K562 (cell line): ENCODE measurements at regions not wholly inside any gene's neighbourhood (a gene's known extent, or its start where the extent isn't known, plus 50 kb on each side); places are given as distances from the start of the nearest gene placed in this dataset.

Experiments used
- ATAC-seq: fragments of 200-7000 bp; cut with Tn5 transposase; 3 replicates; pipeline ENCODE4 v1.9.1; 2020; ENCODE audit warnings: moderate library complexity
- BruUV-seq: library from RNA; stranded (reverse); fragments of 400-500 nt; replicated peaks from 2 replicates; lab custom pipeline; 2021; lab: Mats Ljungman, UMichigan
- CTCF ChIA-PET: fragments of 300-600 bp; formaldehyde crosslinking; extraction: SDS; loops from one replicate; lab custom pipeline; 2021; ENCODE audit warnings: low intra/inter-chr PET ratio; lab: Yijun Ruan, JAX
- POLR2A ChIA-PET: fragments of 300-600, 350-650 bp; sonication (Branson Sonifier 250); formaldehyde crosslinking; extraction: SDS; loops from one replicate; lab custom pipeline; 2021; ENCODE audit warnings: antibody characterized with exemption, inconsistent platforms; lab: Yijun Ruan, JAX
- DNase-seq, 4 experiments: peaks; one replicate each; pipeline versions ENCODE4 v3.0.0 to v3.0.0-alpha.2; 2011 to 2018; ENCODE audit warnings: low spot score in 3 of 4, mixed read lengths in 3 of 4; ENCODE audit errors: extremely low read depth in 1 of 4
- FAIRE-seq: peaks from 2 replicates; lab custom pipeline; 2011; peaks lifted over from hg19 to GRCh38; lab: Jason Lieb, UNC
- H2AFZ ChIP-seq: 2 replicates; pipeline ENCODE4 v1.6.0; 2011; ENCODE audit warnings: low read depth, low read length, control low read depth, inconsistent platforms
- H3K27ac ChIP-seq: fragments of 200-600 bp; 3 replicates; pipeline ENCODE4 v1.8.0; 2011; ENCODE audit warnings: low read depth, mild to moderate bottlenecking, control low read depth, inconsistent platforms, low read length, moderate library complexity, mixed read lengths; ENCODE audit errors: extremely low read depth
- H3K27me3 ChIP-seq, 2 experiments: fragments of 300-600 bp in 1 of 2; 2 replicates in 1 of 2; 3 replicates in 1 of 2; pipeline versions ENCODE4 v1.6.0 to v1.8.0; 2011; ENCODE audit warnings: inconsistent platforms in 2 of 2, low read length in 2 of 2, mild to moderate bottlenecking in 1 of 2, mixed read lengths in 1 of 2, moderate library complexity in 1 of 2; ENCODE audit not compliant: control insufficient read depth in 2 of 2, insufficient read depth in 2 of 2
- H3K36me3 ChIP-seq: fragments of 300-600 bp; 3 replicates; pipeline ENCODE4 v1.8.0; 2011; ENCODE audit warnings: mild to moderate bottlenecking, low read length, inconsistent platforms; ENCODE audit not compliant: control insufficient read depth, insufficient read depth
- H3K4me1 ChIP-seq, 2 experiments: fragments of 200-600 bp in 1 of 2; replicated peaks in 1 of 2; 2 replicates in 1 of 2; 3 replicates in 1 of 2; pipeline versions ENCODE4 v1.5.1 to v1.8.0; 2011; ENCODE audit warnings: inconsistent platforms in 2 of 2, low read length in 2 of 2, mild to moderate bottlenecking in 1 of 2, mixed read lengths in 1 of 2, moderate library complexity in 1 of 2; ENCODE audit not compliant: control insufficient read depth in 2 of 2, insufficient read depth in 2 of 2
- H3K4me2 ChIP-seq: 2 replicates; pipeline ENCODE4 v1.6.1; 2011; ENCODE audit warnings: low read length, control low read depth, inconsistent platforms, mixed read lengths; ENCODE audit not compliant: insufficient read depth
- H3K4me3 ChIP-seq: fragments of 200-600 bp; sonication (generic), shearing (Covaris generic); 2 replicates; pipeline ENCODE4 v1.5.1; 2016; ENCODE audit warnings: control low read depth, inconsistent platforms
- H3K79me2 ChIP-seq: fragments of 200-600 bp; 3 replicates; pipeline ENCODE4 v1.8.0; 2011; ENCODE audit warnings: low read length, inconsistent platforms; ENCODE audit not compliant: control insufficient read depth, insufficient read depth
- H3K9ac ChIP-seq, 2 experiments: 2 replicates each; pipeline versions ENCODE4 v1.6.0 to v1.6.1; 2011; ENCODE audit warnings: low read depth in 2 of 2, low read length in 2 of 2, control low read depth in 1 of 2, inconsistent platforms in 1 of 2, mild to moderate bottlenecking in 1 of 2, mixed read lengths in 1 of 2; ENCODE audit not compliant: insufficient read depth in 1 of 2
- H3K9me1 ChIP-seq: one replicate; pipeline ENCODE4 v1.6.0; 2011; ENCODE audit warnings: inconsistent platforms, mild to moderate bottlenecking, low read length, moderate library complexity; ENCODE audit not compliant: control insufficient read depth, insufficient read depth
- H3K9me3 ChIP-seq: replicated peaks from 2 replicates; pipeline ENCODE4 v1.5.1; 2011; ENCODE audit warnings: low read depth, low read length, inconsistent platforms; ENCODE audit not compliant: control insufficient read depth, insufficient read depth
- H4K20me1 ChIP-seq: replicated peaks from 2 replicates; pipeline ENCODE4 v1.6.1; 2011; ENCODE audit warnings: low read length, inconsistent platforms, mixed read lengths; ENCODE audit not compliant: control insufficient read depth, insufficient read depth
- FOXA1 ChIP-seq: fragments of 450-650 bp; IDR thresholded peaks from 2 replicates; pipeline ENCODE4 v1.6.1; 2016; ENCODE audit warnings: mild to moderate bottlenecking, borderline replicate concordance
- FOXK2 ChIP-seq, 2 experiments: fragments of 450-650 bp; IDR thresholded peaks in 1 of 2; conservative IDR thresholded peaks in 1 of 2; 2 replicates each; pipeline ENCODE4 v1.6.1; 2016; ENCODE audit warnings: low read depth in 2 of 2, mild to moderate bottlenecking in 1 of 2
- GABPB2 ChIP-seq: fragments of 250-450 bp; sonication (Bioruptor Pico); conservative IDR thresholded peaks from 2 replicates; pipeline ENCODE4 v1.5.1; 2021; ENCODE audit warnings: mild to moderate bottlenecking
- HNRNPL ChIP-seq: fragments of 200-400 bp; formaldehyde crosslinking; IDR thresholded peaks from 2 replicates; pipeline ENCODE4 v1.6.1; 2017; ENCODE audit warnings: low read depth, mild to moderate bottlenecking, low read length
- KLF16 ChIP-seq: IDR thresholded peaks from 2 replicates; pipeline ENCODE4 v1.6.1; 2016; ENCODE audit warnings: antibody characterized with exemption
- MEF2A ChIP-seq: IDR thresholded peaks from 2 replicates; pipeline ENCODE4 v1.6.1; 2011; ENCODE audit warnings: low read depth, mild to moderate bottlenecking, low read length, moderate library complexity; ENCODE audit not compliant: control insufficient read depth
- MTA3 ChIP-seq: fragments of 450-650 bp; formaldehyde crosslinking; IDR thresholded peaks from 2 replicates; pipeline ENCODE4 v1.6.1; 2017; ENCODE audit warnings: mild to moderate bottlenecking, borderline replicate concordance
- OTX1 ChIP-seq: fragments of 450-650 bp; formaldehyde crosslinking; IDR thresholded peaks from 2 replicates; pipeline ENCODE4 v1.4.0; 2022; ENCODE audit warnings: mild to moderate bottlenecking
- PYGO2 ChIP-seq: fragments of 450-650 bp; IDR thresholded peaks from 2 replicates; pipeline ENCODE4 v1.6.1; 2016; ENCODE audit warnings: mild to moderate bottlenecking, missing genetic modification characterization, moderate library complexity, missing compliant biosample characterization
- RBM15 ChIP-seq: fragments of 200-400 bp; formaldehyde crosslinking; IDR thresholded peaks from 2 replicates; pipeline ENCODE4 v1.6.1; 2018; ENCODE audit warnings: mild to moderate bottlenecking, low read length, moderate library complexity; ENCODE audit not compliant: insufficient read depth
- SETDB1 ChIP-seq: IDR thresholded peaks from one replicate; pipeline ENCODE4 v1.6.1; 2012; ENCODE audit warnings: low read length, control low read depth, inconsistent platforms
- SIN3B ChIP-seq: fragments of 450-650 bp; IDR thresholded peaks from 2 replicates; pipeline ENCODE4 v1.6.1; 2017; ENCODE audit warnings: low read depth, mild to moderate bottlenecking, moderate library complexity
- SP2 ChIP-seq: IDR thresholded peaks from 2 replicates; pipeline ENCODE4 v1.6.1; 2011; ENCODE audit warnings: mild to moderate bottlenecking, low read depth, low read length, moderate library complexity; ENCODE audit not compliant: poor library complexity, severe bottlenecking; ENCODE audit errors: extremely low read depth
- SRSF1 ChIP-seq: fragments of 200-400 bp; formaldehyde crosslinking; IDR thresholded peaks from 2 replicates; pipeline ENCODE4 v1.6.1; 2017; ENCODE audit warnings: mild to moderate bottlenecking, low read depth, low read length, moderate library complexity
- ZC3H8 ChIP-seq: fragments of 450-650 bp; IDR thresholded peaks from 2 replicates; pipeline ENCODE4 v1.6.1; 2017
- ZKSCAN1 ChIP-seq: fragments of 150-350 bp; IDR thresholded peaks from 2 replicates; pipeline ENCODE4 v1.6.1; 2016; ENCODE audit warnings: low read depth, low read length
- ZNF121 ChIP-seq: sonication (generic); formaldehyde crosslinking; conservative IDR thresholded peaks from 2 replicates; pipeline ENCODE4 v1.8.0; 2022; ENCODE audit warnings: missing genetic modification reagents
- ZNF445 ChIP-seq: fragments of 250-450 bp; sonication (Bioruptor Pico); IDR thresholded peaks from 2 replicates; pipeline ENCODE4 v1.4.0; 2020; ENCODE audit warnings: low read depth, mild to moderate bottlenecking, moderate library complexity
- ZNF586 ChIP-seq: fragments of 450-650 bp; formaldehyde crosslinking; conservative IDR thresholded peaks from 2 replicates; pipeline ENCODE4 v1.4.0; 2020; ENCODE audit warnings: mild to moderate bottlenecking, moderate library complexity
- WGBS: fragments of 100-300 bp; shearing (Covaris generic); methylation state at CpG from one replicate; pipeline ENCODE4 v1.1.6; 2016; ENCODE audit warnings: low coverage, mixed read lengths; ENCODE audit not compliant: insufficient coverage; ENCODE audit errors: missing lambda C conversion rate; 5-methylcytosine and 5-hydroxymethylcytosine counted together
- in situ Hi-C: fragments of 300-500 bp; cut with MboI; formaldehyde crosslinking; loops from 4 replicates; pipeline ENCODE4 v1.15.0; 2018; ENCODE audit warnings: inconsistent platforms, mixed read lengths
- intact Hi-C: fragments of 100-400 bp; cut with micrococcal nuclease; formaldehyde crosslinking; loops from 2 replicates; pipeline ENCODE4 v1.14.2; 2022
- TF ChIP-seq, protein P1 (sequence below), 2 experiments: fragments of 450-650 bp; conservative IDR thresholded peaks; 2 replicates each; pipeline ENCODE4 v1.6.1; 2017; ENCODE audit warnings: mild to moderate bottlenecking in 2 of 2, moderate library complexity in 2 of 2

DNA sequence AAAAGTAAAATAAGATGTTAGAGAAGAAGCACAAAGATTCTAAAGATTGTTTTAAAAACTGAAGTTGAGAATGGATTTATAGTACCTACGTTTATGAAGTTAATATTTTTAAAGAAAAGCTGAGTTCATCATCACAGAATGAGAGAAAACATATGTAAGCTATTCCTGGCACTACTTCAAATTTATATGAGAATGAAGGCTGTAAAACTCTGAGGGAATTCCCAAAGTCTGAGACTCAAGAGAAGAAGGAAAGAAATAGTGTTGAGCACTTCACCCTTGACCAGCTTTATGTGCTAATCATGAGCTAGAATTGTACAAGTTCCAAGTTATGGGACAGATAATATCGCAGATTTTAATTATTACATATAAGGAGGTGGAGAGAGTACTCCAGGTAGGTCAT lies 323.7 kb upstream of the GNAI1 start:
- Histone ChIP-seq H3K36me3 (no peaks in the 10 kb centered on the region), H3K9ac (no peak overlapping the region), H4K20me1 (no peaks in the 10 kb centered on the region), H2AFZ (no peak overlapping the region), H3K4me1 (no peaks in the 10 kb centered on the region), H3K27ac (no peak overlapping the region), H3K4me3 (no peak overlapping the region), H3K27me3 (no peaks in the 10 kb centered on the region), H3K79me2 (no peaks in the 10 kb centered on the region), H3K9me1 (no peaks in the 10 kb centered on the region), H3K9me3 (no peaks in the 10 kb centered on the region; the same call in 1 of the 2 replicates), H3K4me2 (no peak overlapping the region)
- intact Hi-C loops: no loop called here
- no peak for ATAC-seq
- no peak for DNase-seq
- FAIRE-seq: no peak
- TF ChIP-seq MTA3: no peak
- no peak for TF ChIP-seq FOXA1
- TF ChIP-seq KLF16: no peak
- TF ChIP-seq RBM15: no peak
- TF ChIP-seq FOXK2 (conservative IDR thresholded peaks at IDR 0.05 in 1 of 2, IDR thresholded peaks at IDR 0.05 in 1 of 2; ENCODE audit: low read depth in 2 of 2): no peak
- no peak for TF ChIP-seq SETDB1
- TF ChIP-seq MEF2A: no peak
- TF ChIP-seq ZNF445 (CRISPR knock-in tag): no peak
- TF ChIP-seq PYGO2 (tag): no peak
- no peak for TF ChIP-seq ZNF586 (CRISPR knock-in tag)
- no peak for TF ChIP-seq SIN3B
- no peak for TF ChIP-seq ZC3H8
- TF ChIP-seq ZNF121 (CRISPR knock-in tag): no peak
- TF ChIP-seq ZKSCAN1: no peak
- TF ChIP-seq HNRNPL: no peak
- no peak for TF ChIP-seq GABPB2 (CRISPR knock-in tag)
- TF ChIP-seq, protein P1, sequence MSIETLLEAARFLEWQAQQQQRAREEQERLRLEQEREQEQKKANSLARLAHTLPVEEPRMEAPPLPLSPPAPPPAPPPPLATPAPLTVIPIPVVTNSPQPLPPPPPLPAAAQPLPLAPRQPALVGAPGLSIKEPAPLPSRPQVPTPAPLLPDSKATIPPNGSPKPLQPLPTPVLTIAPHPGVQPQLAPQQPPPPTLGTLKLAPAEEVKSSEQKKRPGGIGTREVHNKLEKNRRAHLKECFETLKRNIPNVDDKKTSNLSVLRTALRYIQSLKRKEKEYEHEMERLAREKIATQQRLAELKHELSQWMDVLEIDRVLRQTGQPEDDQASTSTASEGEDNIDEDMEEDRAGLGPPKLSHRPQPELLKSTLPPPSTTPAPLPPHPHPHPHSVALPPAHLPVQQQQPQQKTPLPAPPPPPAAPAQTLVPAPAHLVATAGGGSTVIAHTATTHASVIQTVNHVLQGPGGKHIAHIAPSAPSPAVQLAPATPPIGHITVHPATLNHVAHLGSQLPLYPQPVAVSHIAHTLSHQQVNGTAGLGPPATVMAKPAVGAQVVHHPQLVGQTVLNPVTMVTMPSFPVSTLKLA (conservative IDR thresholded peaks at IDR 0.05): no peak
- TF ChIP-seq OTX1 (CRISPR knock-in tag): no peak
- TF ChIP-seq SP2: no peak
- no peak for TF ChIP-seq SRSF1
- 3% methylated on average over 2 of the region's 2 CpGs for WGBS
- CTCF ChIA-PET: no interaction called here
- no TSS peak for BruUV-seq
- in situ Hi-C loops: no loop called here
- POLR2A ChIA-PET: no interaction called here
